GM19324 (cell line): ENCODE measurements at regions not wholly inside any gene's neighbourhood (a gene's known extent, or its start where the extent isn't known, plus 50 kb on each side); places are given as distances from the start of the nearest gene placed in this dataset.

ENCODE experiments used
- ATAC-seq: cut with Tn5 transposase; IDR thresholded peaks from one replicate; pipeline ENCODE4 v1.9.1; 2021; ENCODE audit warnings: mild to moderate bottlenecking, moderate library complexity; ENCODE audit not compliant: unreplicated experiment, low FRiP score

- ATAC-seq, result no peak
Observed at GRCh38 chr1:90162216-90162615, 167.3 kb downstream of the ZNF326 start.

GRCh38 chr1:90161625-90162024, 166.7 kb downstream of the ZNF326 start:
- ATAC-seq, result no peak

- no peak for ATAC-seq
Observed at GRCh38 chr1:90155721-90156487, 161.0 kb downstream of the ZNF326 start.

- ATAC-seq, result no peak
Observed at GRCh38 chr1:90154711-90155110, 159.8 kb downstream of the ZNF326 start.

GRCh38 chr1:90149101-90149500, 154.2 kb downstream of the ZNF326 start:
- ATAC-seq, result no peak

- ATAC-seq, result no peak
Observed at GRCh38 chr1:90147093-90147492, 152.2 kb downstream of the ZNF326 start.

GRCh38 chr1:90144820-90145219, 149.9 kb downstream of the ZNF326 start:
- no peak for ATAC-seq

- ATAC-seq, result no peak
Observed at GRCh38 chr1:90143591-90143990, 148.7 kb downstream of the ZNF326 start.

- ATAC-seq, result no peak
Observed at GRCh38 chr1:90142697-90143096, 147.8 kb downstream of the ZNF326 start.

- no peak for ATAC-seq
Observed at GRCh38 chr1:90139837-90140236, 144.9 kb downstream of the ZNF326 start.

GRCh38 chr1:90135286-90135685, 140.4 kb downstream of the ZNF326 start:
- no peak for ATAC-seq

- ATAC-seq, result no peak
Observed at GRCh38 chr1:90134175-90134955, 139.5 kb downstream of the ZNF326 start.

- ATAC-seq, result no peak
Observed at GRCh38 chr1:90133133-90133532, 138.2 kb downstream of the ZNF326 start.

- ATAC-seq, result no peak
Observed at GRCh38 chr1:90132306-90132705, 137.4 kb downstream of the ZNF326 start.

- ATAC-seq, result no peak
Observed at GRCh38 chr1:90127288-90127953, 132.5 kb downstream of the ZNF326 start.

- no peak for ATAC-seq
Observed at GRCh38 chr1:90126834-90127233, 131.9 kb downstream of the ZNF326 start.

- ATAC-seq, result no peak
Observed at GRCh38 chr1:90122654-90123340, 127.9 kb downstream of the ZNF326 start.

GRCh38 chr1:90114521-90115141, 119.7 kb downstream of the ZNF326 start:
- ATAC-seq, result no peak

GRCh38 chr1:90107990-90108389, 113.1 kb downstream of the ZNF326 start:
- ATAC-seq, result no peak

GRCh38 chr1:90106311-90106710, 111.4 kb downstream of the ZNF326 start:
- ATAC-seq, result no peak
